ENCODE measurements at regions not wholly inside any gene's neighbourhood (a gene's known extent, or its start where the extent isn't known, plus 50 kb on each side); places are given as distances from the start of the nearest gene placed in this dataset.

DNA sequence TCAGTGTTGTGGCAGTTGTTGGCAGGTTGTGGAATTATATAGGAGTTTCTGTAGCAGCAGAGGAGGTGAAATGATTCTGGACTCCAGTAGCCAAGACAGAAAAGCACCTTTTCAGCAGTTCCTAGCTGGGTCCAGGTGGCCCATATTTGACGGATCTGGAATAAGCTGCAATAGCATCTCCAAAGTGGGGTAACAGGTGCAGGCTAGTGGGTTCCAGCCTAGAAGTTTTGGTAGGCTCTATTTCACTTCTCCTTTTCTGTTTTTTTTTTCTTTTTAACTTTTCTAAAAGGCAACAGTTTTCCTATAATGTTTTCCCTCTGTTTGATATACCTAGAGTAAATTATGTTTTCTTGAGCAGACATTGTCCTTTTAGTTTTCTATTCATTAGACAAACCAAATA is 392.5 kb downstream of the C4orf33 start:
- H3K27me3 ChIP-seq, result no peaks in the 10 kb centered on the region
- ATAC-seq (no peak), FAIRE-seq (no peak), DNase-seq (no peak)
- no peaks in the 10 kb centered on the region for H3K36me3 ChIP-seq
- no peaks in the 10 kb centered on the region for H3K9me3 ChIP-seq
- H3K27ac ChIP-seq, result no peak overlapping the region
- intact Hi-C loops (cut with DNase I), result no loop called here
- no peak overlapping the region for H3K4me3 ChIP-seq
- H3K4me1 ChIP-seq, result no peaks in the 10 kb centered on the region
- WGBS, 2 donors, result 67 to 75% methylated on average over 1 of the region's 1 CpG
- TF ChIP-seq, protein P1, sequence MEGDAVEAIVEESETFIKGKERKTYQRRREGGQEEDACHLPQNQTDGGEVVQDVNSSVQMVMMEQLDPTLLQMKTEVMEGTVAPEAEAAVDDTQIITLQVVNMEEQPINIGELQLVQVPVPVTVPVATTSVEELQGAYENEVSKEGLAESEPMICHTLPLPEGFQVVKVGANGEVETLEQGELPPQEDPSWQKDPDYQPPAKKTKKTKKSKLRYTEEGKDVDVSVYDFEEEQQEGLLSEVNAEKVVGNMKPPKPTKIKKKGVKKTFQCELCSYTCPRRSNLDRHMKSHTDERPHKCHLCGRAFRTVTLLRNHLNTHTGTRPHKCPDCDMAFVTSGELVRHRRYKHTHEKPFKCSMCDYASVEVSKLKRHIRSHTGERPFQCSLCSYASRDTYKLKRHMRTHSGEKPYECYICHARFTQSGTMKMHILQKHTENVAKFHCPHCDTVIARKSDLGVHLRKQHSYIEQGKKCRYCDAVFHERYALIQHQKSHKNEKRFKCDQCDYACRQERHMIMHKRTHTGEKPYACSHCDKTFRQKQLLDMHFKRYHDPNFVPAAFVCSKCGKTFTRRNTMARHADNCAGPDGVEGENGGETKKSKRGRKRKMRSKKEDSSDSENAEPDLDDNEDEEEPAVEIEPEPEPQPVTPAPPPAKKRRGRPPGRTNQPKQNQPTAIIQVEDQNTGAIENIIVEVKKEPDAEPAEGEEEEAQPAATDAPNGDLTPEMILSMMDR (IDR thresholded peaks at IDR 0.05), result no peak

DNA sequence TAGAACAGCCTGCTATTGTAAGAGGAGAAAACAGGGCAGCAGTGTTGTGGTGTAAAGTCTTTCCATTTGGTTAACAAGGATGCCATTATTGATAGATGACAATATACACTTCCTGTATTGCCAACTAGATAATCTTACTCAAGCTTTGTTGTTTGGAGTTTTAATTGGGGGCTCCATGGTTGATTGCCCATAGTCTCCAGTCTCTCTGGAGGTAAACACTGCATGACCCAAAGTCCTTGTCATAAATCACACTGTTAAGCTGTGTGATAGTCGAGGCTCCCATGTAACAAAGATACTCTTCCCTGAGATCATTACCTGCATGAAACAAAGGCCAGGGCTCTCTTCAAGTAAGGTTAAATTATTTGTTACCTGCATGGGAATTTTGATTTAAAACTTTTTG is 394.6 kb downstream of the C4orf33 start:
- H3K36me3 ChIP-seq, result no peaks in the 10 kb centered on the region
- intact Hi-C loops (cut with DNase I), result no loop called here
- H3K9me3 ChIP-seq, result no peaks in the 10 kb centered on the region
- no peaks in the 10 kb centered on the region for H3K4me1 ChIP-seq
- DNase-seq (no peak), FAIRE-seq (no peak), ATAC-seq (no peak)
- no peak overlapping the region for H3K4me3 ChIP-seq
- TF ChIP-seq, protein P1 (IDR thresholded peaks at IDR 0.05), result no peak
- no peak overlapping the region for H3K27ac ChIP-seq
- WGBS, 2 donors, result 27 to 33% methylated on average over 1 of the region's 1 CpG
- H3K27me3 ChIP-seq, result no peaks in the 10 kb centered on the region

DNA sequence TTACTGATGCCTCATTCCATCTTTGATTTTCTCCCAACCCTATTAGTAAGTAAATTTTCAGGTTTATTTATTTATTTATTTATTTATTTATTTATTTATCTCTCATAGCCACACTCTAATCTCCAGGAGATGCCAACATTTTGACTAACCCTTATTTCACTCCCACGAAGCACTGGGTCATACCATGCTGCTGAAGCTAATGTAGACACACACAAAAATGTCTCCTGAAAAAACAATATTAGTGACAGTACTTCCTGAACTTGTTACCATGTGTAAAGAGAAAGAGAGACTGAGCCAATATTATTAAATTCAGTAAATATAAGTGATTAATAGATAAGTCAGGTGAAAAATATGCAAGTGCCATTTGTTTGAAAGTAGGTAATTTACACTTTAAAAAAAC is 402.7 kb downstream of the C4orf33 start:
- Histone ChIP-seq H3K4me3 (no peak overlapping the region), H3K4me1 (no peaks in the 10 kb centered on the region), H3K27me3 (no peaks in the 10 kb centered on the region), H3K36me3 (no peaks in the 10 kb centered on the region), H3K9me3 (no peaks in the 10 kb centered on the region), H3K27ac (no peak overlapping the region)
- DNase-seq (no peak), ATAC-seq (no peak), FAIRE-seq (no peak)
- intact Hi-C loops (cut with DNase I), result no loop called here
- 49 to 65% methylated on average over 1 of the region's 1 CpG for WGBS, 2 donors
- TF ChIP-seq, protein P1 (IDR thresholded peaks at IDR 0.05), result no peak

DNA sequence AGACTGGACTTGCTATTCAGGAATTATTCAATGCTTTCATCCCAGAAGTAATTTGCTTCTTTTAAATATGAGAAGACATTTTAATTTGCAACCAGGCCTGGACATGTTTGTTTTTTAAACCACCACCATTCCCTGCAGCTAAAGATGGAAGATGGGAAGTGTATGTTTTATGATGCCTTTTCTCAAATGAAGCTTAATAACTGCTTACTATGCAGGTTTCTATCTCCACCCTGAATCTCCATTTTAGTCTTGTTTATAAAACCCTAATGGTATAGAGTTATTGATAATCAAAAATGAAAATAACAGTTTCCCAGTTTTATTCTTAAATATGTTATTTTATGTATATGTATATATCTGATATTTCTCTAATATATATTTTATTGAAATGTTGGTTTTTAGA is 418.9 kb downstream of the C4orf33 start:
- H3K9me3 ChIP-seq, result no peaks in the 10 kb centered on the region

DNA sequence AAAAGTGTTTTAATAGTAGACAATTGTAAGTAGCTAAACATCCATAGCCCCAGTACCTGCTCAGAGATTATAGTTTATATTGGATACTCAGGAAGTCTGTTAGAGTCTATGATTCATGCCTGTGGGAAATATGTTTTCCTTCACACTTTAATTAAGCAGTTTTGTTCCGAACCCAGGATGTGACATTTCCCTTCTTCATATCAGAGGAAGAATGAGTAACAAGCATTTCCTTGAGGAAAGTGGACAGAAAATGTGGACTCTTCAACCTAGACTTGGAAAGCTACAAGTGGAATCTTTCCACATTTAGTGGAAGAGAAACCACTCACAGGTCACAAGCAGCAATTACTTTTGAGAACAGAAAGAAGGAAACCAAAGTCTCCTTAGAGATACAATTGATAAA is 419.4 kb downstream of the C4orf33 start:
- intact Hi-C loops (cut with DNase I), result no loop called here
- no peak for FAIRE-seq

More for the DNA sequence above, 418.9 kb downstream of the C4orf33 start:
- intact Hi-C loops (cut with DNase I), result no loop called here
- H3K27me3 ChIP-seq, result no peaks in the 10 kb centered on the region
- no peaks in the 10 kb centered on the region for H3K36me3 ChIP-seq
- ATAC-seq (no peak), DNase-seq (no peak), FAIRE-seq (no peak)
- H3K4me3 ChIP-seq, result no peak overlapping the region
- TF ChIP-seq, protein P1 (IDR thresholded peaks at IDR 0.05), result no peak
- H3K27ac ChIP-seq, result no peak overlapping the region
- no peaks in the 10 kb centered on the region for H3K4me1 ChIP-seq

More for the DNA sequence above, 419.4 kb downstream of the C4orf33 start:
- 52 to 71% methylated on average over 1 of the region's 1 CpG for WGBS, 2 donors
- Histone ChIP-seq H3K36me3 (no peaks in the 10 kb centered on the region), H3K4me3 (no peak overlapping the region), H3K27ac (no peak overlapping the region), H3K4me1 (no peaks in the 10 kb centered on the region), H3K27me3 (no peaks in the 10 kb centered on the region), H3K9me3 (no peaks in the 10 kb centered on the region)
- no peak for DNase-seq
- TF ChIP-seq, protein P1 (IDR thresholded peaks at IDR 0.05), result no peak
- no peak for ATAC-seq

Data from pancreas (tissue), 10 donors.